HCT116 (cell line): ENCODE measurements at regions not wholly inside any gene's neighbourhood (a gene's known extent, or its start where the extent isn't known, plus 50 kb on each side); places are given as distances from the start of the nearest gene placed in this dataset.

Experiments used
- ATAC-seq: fragments of 200-7000 bp; cut with Tn5 transposase; 2 replicates; pipeline ENCODE4 v1.9.1; 2020; ENCODE audit warnings: mild to moderate bottlenecking, moderate library complexity
- BruUV-seq: library from RNA; stranded (reverse); fragments of 400-500 nt; replicated peaks from 2 replicates; lab custom pipeline; 2021; lab: Mats Ljungman, UMichigan
- CTCF ChIA-PET: fragments of 300-600 bp; sonication (Branson Sonifier 250); formaldehyde crosslinking; loops from one replicate; lab custom pipeline; 2021; ENCODE audit warnings: antibody characterized with exemption; lab: Charles Lee
- POLR2A ChIA-PET: fragments of 300-600, 350-600 bp; sonication (Branson Sonifier 250); formaldehyde crosslinking; loops from one replicate; lab custom pipeline; 2021; ENCODE audit warnings: antibody characterized with exemption; lab: Charles Lee
- RAD21 ChIA-PET, 2 experiments: fragments of 300-600 bp; sonication (Branson Sonifier 250); formaldehyde crosslinking; loops; one replicate each; lab custom pipeline; 2023; ENCODE audit warnings: low total read pairs in 2 of 2; ENCODE audit not compliant: uncharacterized antibody in 2 of 2, unreplicated experiment in 2 of 2, low non-redundant PET in 1 of 2; lab: Charles Lee
- DNase-seq: peaks from one replicate; pipeline ENCODE4 v3.0.0-alpha.2; 2010; ENCODE audit warnings: low read depth, low spot score
- H2AFZ ChIP-seq: fragments of 200-600 bp; shearing (Covaris generic), sonication (generic); 2 replicates; pipeline ENCODE4 v1.6.1; 2017; ENCODE audit warnings: low read depth, mixed run types, mixed read lengths, antibody characterized with exemption, low read length; ENCODE audit not compliant: poor library complexity, severe bottlenecking
- H3K27ac ChIP-seq: 2 replicates; pipeline ENCODE4 v1.5.1; 2012; ENCODE audit warnings: low read depth, low read length
- H3K27me3 ChIP-seq: fragments of 200-600 bp; sonication (generic); 2 replicates; pipeline ENCODE4 v1.6.1; 2016; ENCODE audit warnings: mixed run types, low read length, mixed read lengths; ENCODE audit not compliant: insufficient read depth
- H3K36me3 ChIP-seq, 2 experiments: fragments of 200-500 bp in 1 of 2; fragments of 200-600 bp in 1 of 2; sonication (Bioruptor generic) in 1 of 2; sonication (generic) in 1 of 2; 2 replicates each; pipeline versions ENCODE4 v1.5.1 to v1.6.1; 2014 to 2016; ENCODE audit warnings: low read length in 2 of 2, inconsistent platforms in 1 of 2, mixed read lengths in 1 of 2, mixed run types in 1 of 2; ENCODE audit not compliant: insufficient read depth in 2 of 2, control insufficient read depth in 1 of 2
- H3K4me1 ChIP-seq, 2 experiments: fragments of 200-600 bp in 1 of 2; sonication (generic) in 1 of 2; 2 replicates each; pipeline versions ENCODE4 v1.5.1 to v1.6.1; 2012 to 2017; ENCODE audit warnings: low read length in 2 of 2, inconsistent platforms in 1 of 2, mild to moderate bottlenecking in 1 of 2, mixed read lengths in 1 of 2, mixed run types in 1 of 2, moderate library complexity in 1 of 2; ENCODE audit not compliant: insufficient read depth in 2 of 2, control insufficient read depth in 1 of 2
- H3K4me2 ChIP-seq: fragments of 200-600 bp; sonication (generic); 2 replicates; pipeline ENCODE4 v1.6.1; 2017; ENCODE audit warnings: mixed run types, low read length, mixed read lengths
- H3K4me3 ChIP-seq, 2 experiments: fragments of 200-600 bp in 1 of 2; sonication (generic) in 1 of 2; replicated peaks in 1 of 2; 2 replicates each; pipeline ENCODE4 v1.5.1; 2011 to 2016; ENCODE audit warnings: low read length in 2 of 2, control low read depth in 1 of 2, low read depth in 1 of 2, mild to moderate bottlenecking in 1 of 2, mixed read lengths in 1 of 2, mixed run types in 1 of 2
- H3K79me2 ChIP-seq: fragments of 200-600 bp; sonication (generic); 2 replicates; pipeline ENCODE4 v1.6.1; 2017; ENCODE audit warnings: mild to moderate bottlenecking, mixed run types, low read length, moderate library complexity, mixed read lengths; ENCODE audit not compliant: insufficient read depth
- H3K9ac ChIP-seq: fragments of 200-600 bp; sonication (generic); 2 replicates; pipeline ENCODE4 v1.6.1; 2016; ENCODE audit warnings: low read length, mixed read lengths
- H3K9me2 ChIP-seq: fragments of 200-600 bp; sonication (generic), shearing (Covaris generic); 2 replicates; pipeline ENCODE4 v1.6.1; 2017; ENCODE audit warnings: mixed run types, mild to moderate bottlenecking, moderate library complexity; ENCODE audit not compliant: insufficient read depth
- H3K9me3 ChIP-seq, 2 experiments: fragments of 200-500 bp in 1 of 2; fragments of 200-600 bp in 1 of 2; sonication (Bioruptor generic) in 1 of 2; sonication (generic) in 1 of 2; 2 replicates each; pipeline ENCODE4 v1.6.1; 2014 to 2017; ENCODE audit warnings: low read length in 2 of 2, mixed read lengths in 2 of 2, inconsistent platforms in 1 of 2, low read depth in 1 of 2, mild to moderate bottlenecking in 1 of 2, mixed run types in 1 of 2, moderate library complexity in 1 of 2; ENCODE audit not compliant: control insufficient read depth in 1 of 2, insufficient read depth in 1 of 2
- H4K20me1 ChIP-seq: fragments of 200-600 bp; sonication (generic), shearing (Covaris generic); 2 replicates; pipeline ENCODE4 v1.6.1; 2017; ENCODE audit warnings: mixed run types, mild to moderate bottlenecking, moderate library complexity; ENCODE audit not compliant: insufficient read depth
- EGR1 ChIP-seq: IDR thresholded peaks from 2 replicates; pipeline ENCODE4 v1.6.1; 2012; ENCODE audit warnings: low read depth
- ELF1 ChIP-seq: IDR thresholded peaks from 2 replicates; pipeline ENCODE4 v1.6.1; 2012; ENCODE audit warnings: low read depth, borderline replicate concordance
- EZH2 ChIP-seq: fragments of 200-600 bp; sonication (generic); IDR thresholded peaks from 2 replicates; pipeline ENCODE4 v1.6.1; 2017; ENCODE audit warnings: antibody characterized with exemption, mixed run types
- EZH2phosphoT487 ChIP-seq: fragments of 200-600 bp; IDR thresholded peaks from 2 replicates; pipeline ENCODE4 v1.6.1; 2018; ENCODE audit warnings: antibody characterized with exemption, borderline replicate concordance
- FOSL1 ChIP-seq: IDR thresholded peaks from 2 replicates; pipeline ENCODE4 v1.6.1; 2012; ENCODE audit warnings: low read depth
- JUND ChIP-seq: IDR thresholded peaks from 2 replicates; pipeline ENCODE4 v1.6.1; 2012
- POLR2A ChIP-seq: IDR thresholded peaks from 2 replicates; pipeline ENCODE4 v1.7.0; 2011; ENCODE audit warnings: borderline replicate concordance; ENCODE audit not compliant: insufficient read depth, insufficient read length; ENCODE audit errors: extremely low read depth
- REST ChIP-seq: IDR thresholded peaks from 2 replicates; pipeline ENCODE4 v1.6.1; 2012; ENCODE audit warnings: low read depth
- SIN3A ChIP-seq: IDR thresholded peaks from 2 replicates; pipeline ENCODE4 v1.6.1; 2012; ENCODE audit warnings: low read depth
- SP1 ChIP-seq: IDR thresholded peaks from 2 replicates; pipeline ENCODE4 v1.6.1; 2012; ENCODE audit warnings: low read depth
- SRF ChIP-seq: IDR thresholded peaks from 2 replicates; pipeline ENCODE4 v1.6.1; 2012; ENCODE audit warnings: low read depth
- ZFX ChIP-seq: fragments of 450-650 bp; IDR thresholded peaks from 2 replicates; pipeline ENCODE4 v1.6.1; 2017
- intact Hi-C: fragments of 100-400 bp; cut with micrococcal nuclease; formaldehyde crosslinking; loops from 2 replicates; pipeline ENCODE4 v1.10.0; 2022

- no peak for ATAC-seq
- ChIA-PET CTCF (no interaction called here), RAD21 (no interaction called here), POLR2A (no interaction called here)
- H3K9me2 ChIP-seq = no peaks in the 10 kb centered on the region
- BruUV-seq = no TSS peak
- no peak overlapping the region for H2AFZ ChIP-seq
- TF ChIP-seq SP1 = no peak
- no peak for TF ChIP-seq ZFX
- no peak for TF ChIP-seq FOSL1
- no peak for TF ChIP-seq EGR1
- no peak for TF ChIP-seq POLR2A
- no peak for TF ChIP-seq SRF
- no peak for TF ChIP-seq EZH2
- intact Hi-C loops = no loop called here
- H3K9ac ChIP-seq = no peak overlapping the region
- no peak overlapping the region for H3K27ac ChIP-seq
- H3K9me3 ChIP-seq = peaks cover 13 to 18% of the 10 kb centered on the region in 2 experiments; a peak in 2 of 4 replicates
- H3K4me2 ChIP-seq = no peak overlapping the region
- H3K36me3 ChIP-seq = no peaks in the 10 kb centered on the region
- no peak for DNase-seq
- H3K27me3 ChIP-seq = no peaks in the 10 kb centered on the region
- H4K20me1 ChIP-seq = no peaks in the 10 kb centered on the region
- H3K4me1 ChIP-seq = no peaks in the 10 kb centered on the region
- H3K79me2 ChIP-seq = no peaks in the 10 kb centered on the region
- no peak overlapping the region for H3K4me3 ChIP-seq
Observed at GRCh38 chr7:63023182-63023787, 975.4 kb upstream of the ZNF722 start.

GRCh38 chr7:63024446-63024845, 974.2 kb upstream of the ZNF722 start:
- no peak overlapping the region for H3K9ac ChIP-seq
- no peaks in the 10 kb centered on the region for H3K27me3 ChIP-seq
- no peaks in the 10 kb centered on the region for H4K20me1 ChIP-seq
- H3K4me2 ChIP-seq = no peak overlapping the region
- peaks cover 13 to 24% of the 10 kb centered on the region in 2 experiments; a peak in 2 of 4 replicates for H3K9me3 ChIP-seq
- TF ChIP-seq JUND = no peak
- TF ChIP-seq EGR1 = no peak
- no peak for TF ChIP-seq REST
- no peak for TF ChIP-seq SP1
- no peak for TF ChIP-seq ELF1
- no peak for TF ChIP-seq EZH2phosphoT487
- TF ChIP-seq SIN3A = no peak
- no peak for TF ChIP-seq POLR2A
- intact Hi-C loops = no loop called here
- H3K27ac ChIP-seq = no peak overlapping the region
- no TSS peak for BruUV-seq
- ChIA-PET POLR2A (no interaction called here), RAD21 (no interaction called here), CTCF (no interaction called here)
- DNase-seq = no peak
- no peaks in the 10 kb centered on the region for H3K36me3 ChIP-seq
- H3K4me1 ChIP-seq = no peaks in the 10 kb centered on the region
- H2AFZ ChIP-seq = no peak overlapping the region
- no peak for ATAC-seq
- no peaks in the 10 kb centered on the region for H3K9me2 ChIP-seq
- no peaks in the 10 kb centered on the region for H3K79me2 ChIP-seq
- H3K4me3 ChIP-seq = no peak overlapping the region
